Stimulated activated effector memory CD8-positive, alpha-beta T cell treated with anti-CD3 and anti-CD28 coated beads, Interleukin-12 subunit alpha, Interleukin-12 subunit beta, amount 100 ng/mL, for 72 hours (primary cell): ENCODE measurements at regions not wholly inside any gene's neighbourhood (a gene's known extent, or its start where the extent isn't known, plus 50 kb on each side); places are given as distances from the start of the nearest gene placed in this dataset.

ENCODE experiments used
- ATAC-seq: fragments of 150-1000 bp; cut with Tn5 transposase; 2 replicates; pipeline ENCODE4 v1.10.0; 2021
- DNase-seq, 2 donors: peaks; one replicate each; pipeline ENCODE4 v3.0.0; 2021 to 2022; ENCODE audit warnings: low spot score in 2 of 2
- H3K27ac Mint-ChIP-seq: one replicate; pipeline ENCODE4 v1.8.0; 2022; ENCODE audit warnings: mild to moderate bottlenecking, mixed read lengths
- H3K36me3 Mint-ChIP-seq: one replicate; pipeline ENCODE4 v1.8.0; 2022; ENCODE audit warnings: mild to moderate bottlenecking, mixed read lengths
- H3K4me1 Mint-ChIP-seq: one replicate; pipeline ENCODE4 v1.8.0; 2022; ENCODE audit warnings: mixed read lengths
- H3K4me3 Mint-ChIP-seq: one replicate; pipeline ENCODE4 v1.8.0; 2022; ENCODE audit warnings: mild to moderate bottlenecking, mixed read lengths
- H3K9me3 Mint-ChIP-seq: one replicate; pipeline ENCODE4 v1.8.0; 2022; ENCODE audit warnings: mixed read lengths

DNA sequence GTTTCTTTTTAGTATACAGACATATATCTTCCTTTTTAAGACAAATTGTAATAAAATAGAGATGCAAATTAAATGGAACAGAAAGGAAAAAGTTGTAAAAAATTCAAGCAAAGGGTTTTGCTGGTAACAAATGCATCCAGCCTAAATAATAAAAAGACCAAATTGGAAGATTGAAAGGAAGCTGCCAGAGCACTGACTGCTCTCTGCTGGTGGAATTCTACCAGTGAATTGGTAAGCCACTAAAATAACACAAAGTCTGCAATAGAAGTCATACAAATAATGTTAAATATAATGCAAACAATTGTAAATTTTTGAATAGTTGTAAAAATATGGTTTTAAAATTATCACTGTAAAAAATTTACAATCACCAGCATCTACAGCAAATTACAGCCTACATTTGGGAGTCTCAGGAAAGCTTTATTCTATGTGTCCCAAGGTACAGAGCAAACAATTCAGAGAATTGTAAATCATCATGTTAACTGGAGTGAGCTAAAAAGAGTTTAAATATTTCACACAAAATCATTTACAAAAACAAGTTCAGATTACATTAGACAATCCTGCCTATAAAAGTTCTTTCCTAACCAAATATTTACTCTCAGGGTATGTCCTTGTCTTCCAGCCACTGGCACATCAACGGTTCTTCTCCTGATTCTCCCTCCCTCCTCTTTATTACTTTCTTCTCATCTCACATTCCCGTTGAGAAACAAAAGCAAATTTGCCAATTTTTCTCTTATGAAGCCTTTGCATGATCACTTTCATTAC is 1322.5 kb downstream of the PCDH7 start:
- H3K4me1 Mint-ChIP-seq, result no peaks in the 10 kb centered on the region
- no peaks in the 10 kb centered on the region for H3K36me3 Mint-ChIP-seq
- H3K9me3 Mint-ChIP-seq, result peaks cover 12% of the 10 kb centered on the region
- H3K27ac Mint-ChIP-seq, result no peak overlapping the region
- no peak for ATAC-seq
- no peak overlapping the region for H3K4me3 Mint-ChIP-seq
- no peak for DNase-seq

DNA sequence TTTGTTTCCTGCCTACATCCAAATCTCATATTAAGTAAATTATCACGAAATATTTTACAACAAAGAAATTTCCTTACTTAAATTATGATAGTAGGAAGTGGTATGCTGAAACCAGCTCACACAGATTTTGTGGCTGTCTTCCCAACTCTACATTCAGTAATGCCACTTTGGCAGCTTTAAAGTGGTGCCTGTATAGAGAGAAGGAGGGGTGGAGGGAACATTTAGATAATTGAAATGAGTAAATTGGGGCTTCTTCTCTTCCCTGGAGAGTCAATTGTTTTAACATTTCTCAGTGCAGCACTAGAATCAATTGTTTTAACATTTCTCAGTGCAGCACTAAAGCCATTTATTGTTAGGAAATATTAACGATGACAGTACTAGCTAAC is 1323.1 kb downstream of the PCDH7 start:
- DNase-seq (no peak), ATAC-seq (no peak)
- Mint-ChIP-seq H3K36me3 (no peaks in the 10 kb centered on the region), H3K9me3 (peaks cover 17% of the 10 kb centered on the region), H3K4me1 (no peaks in the 10 kb centered on the region), H3K27ac (no peak overlapping the region), H3K4me3 (no peak overlapping the region)

DNA sequence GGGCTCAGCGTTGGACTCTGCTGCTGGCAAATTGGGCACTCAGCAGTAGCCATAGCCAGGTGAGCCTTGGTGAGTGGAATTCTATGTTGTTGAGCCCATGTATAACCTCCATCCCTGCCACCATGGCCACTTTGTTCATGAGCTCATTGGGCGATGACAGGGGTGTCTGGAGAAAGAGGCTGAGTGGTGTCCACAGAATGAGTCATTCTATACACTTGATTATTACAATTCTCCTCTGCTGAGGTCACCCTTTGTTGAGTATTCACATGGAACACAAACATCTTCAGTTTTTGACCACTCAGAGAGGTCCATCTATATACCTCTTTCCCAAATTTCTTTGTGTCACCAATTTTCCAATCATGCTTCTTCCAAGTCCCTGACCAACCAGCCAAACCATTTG is 1341.7 kb downstream of the PCDH7 start:
- H3K4me1 Mint-ChIP-seq, result no peaks in the 10 kb centered on the region
- DNase-seq (no peak), ATAC-seq (no peak)
- peaks cover 24% of the 10 kb centered on the region for H3K9me3 Mint-ChIP-seq
- H3K4me3 Mint-ChIP-seq, result no peak overlapping the region
- H3K36me3 Mint-ChIP-seq, result no peaks in the 10 kb centered on the region
- no peak overlapping the region for H3K27ac Mint-ChIP-seq

DNA sequence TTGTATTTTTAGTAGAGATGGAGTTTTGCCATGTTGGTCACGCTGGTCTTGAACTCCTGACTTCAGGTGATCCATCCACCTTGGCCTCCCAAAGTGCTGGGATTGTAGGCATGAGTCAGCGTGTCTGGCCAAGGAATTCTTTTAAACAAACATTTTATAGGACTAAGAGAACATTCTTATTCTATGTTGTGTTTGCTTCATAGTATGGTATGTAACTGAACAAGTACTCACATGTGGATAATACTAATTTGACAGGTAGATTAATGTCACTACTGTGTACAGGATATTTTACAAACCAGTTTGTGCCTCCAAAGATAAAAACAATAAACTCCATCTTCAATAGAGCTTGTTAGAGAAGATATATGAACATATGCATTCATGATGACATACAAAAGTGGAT is 1353.4 kb downstream of the PCDH7 start:
- ATAC-seq, result no peak
- H3K36me3 Mint-ChIP-seq, result no peaks in the 10 kb centered on the region
- H3K9me3 Mint-ChIP-seq, result peaks cover 8% of the 10 kb centered on the region
- no peak overlapping the region for H3K27ac Mint-ChIP-seq
- no peak for DNase-seq
- no peak overlapping the region for H3K4me3 Mint-ChIP-seq
- H3K4me1 Mint-ChIP-seq, result no peaks in the 10 kb centered on the region

DNA sequence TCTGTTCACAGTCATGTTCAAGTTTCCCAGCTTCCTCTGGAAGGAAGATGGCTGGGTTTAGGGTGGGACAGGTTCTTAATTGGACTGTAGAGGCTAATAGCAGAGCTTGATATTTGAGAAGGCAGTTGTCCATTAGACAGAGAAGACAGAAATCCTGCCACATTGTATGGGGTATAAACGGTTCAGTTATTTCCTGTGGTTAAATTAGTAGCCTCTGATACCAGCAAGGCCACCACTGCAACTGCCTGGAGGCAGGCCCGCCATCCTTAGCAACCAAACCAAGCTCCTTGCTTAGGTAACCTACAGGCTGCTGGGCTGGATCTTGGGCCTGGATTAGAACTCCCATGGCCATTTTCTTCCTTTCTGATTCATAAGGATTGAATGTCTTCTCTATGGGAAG is 1367.0 kb downstream of the PCDH7 start:
- Mint-ChIP-seq H3K4me3 (no peak overlapping the region), H3K9me3 (no peaks in the 10 kb centered on the region), H3K27ac (no peak overlapping the region), H3K4me1 (no peaks in the 10 kb centered on the region), H3K36me3 (no peaks in the 10 kb centered on the region)
- no peak for ATAC-seq
- DNase-seq, result no peak

DNA sequence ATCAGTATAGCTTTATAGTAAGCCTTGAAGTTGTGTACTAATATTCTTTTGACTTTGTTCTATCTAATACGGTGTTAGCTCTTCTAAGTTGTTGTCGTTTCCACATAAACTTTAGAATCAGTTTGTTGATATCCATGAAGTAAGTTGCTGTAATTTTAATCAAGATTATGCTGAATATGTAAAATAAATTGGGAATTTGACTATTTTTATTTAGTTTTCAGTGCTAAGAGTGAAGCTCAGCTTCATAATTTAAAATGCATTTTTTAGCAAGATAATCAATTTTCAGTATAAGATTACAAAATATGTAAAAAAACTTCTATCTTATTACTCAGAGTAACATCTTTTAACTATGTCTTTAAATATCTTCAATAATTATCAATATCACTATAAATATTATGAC is 1374.8 kb downstream of the PCDH7 start:
- no peaks in the 10 kb centered on the region for H3K4me1 Mint-ChIP-seq
- H3K27ac Mint-ChIP-seq, result no peak overlapping the region
- no peak overlapping the region for H3K4me3 Mint-ChIP-seq

DNA sequence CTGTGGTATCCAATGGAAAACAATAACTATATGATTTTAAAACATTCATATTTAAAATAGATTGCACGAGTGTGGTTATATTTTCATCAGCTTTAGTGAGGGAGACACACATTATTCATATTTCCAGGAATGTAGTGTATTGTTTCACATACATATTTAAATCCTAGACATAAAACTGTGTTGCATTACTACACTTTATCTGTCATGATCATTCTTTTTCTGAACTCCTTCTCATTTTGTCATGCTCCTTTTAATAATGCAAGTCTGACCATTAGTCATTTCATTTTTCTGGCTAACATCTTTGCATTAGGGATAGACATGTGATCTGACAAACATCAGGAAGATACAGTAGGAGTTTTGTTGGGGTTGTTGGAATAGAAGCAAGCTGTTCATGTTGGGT is 1382.7 kb downstream of the PCDH7 start:
- ATAC-seq, result no peak
- H3K36me3 Mint-ChIP-seq, result no peaks in the 10 kb centered on the region
- H3K27ac Mint-ChIP-seq, result no peak overlapping the region
- no peak overlapping the region for H3K4me3 Mint-ChIP-seq
- no peaks in the 10 kb centered on the region for H3K4me1 Mint-ChIP-seq
- DNase-seq, result no peak
- peaks cover 9% of the 10 kb centered on the region for H3K9me3 Mint-ChIP-seq

More for the DNA sequence above, 1374.8 kb downstream of the PCDH7 start:
- H3K36me3 Mint-ChIP-seq, result no peaks in the 10 kb centered on the region
- no peak for ATAC-seq
- no peak for DNase-seq
- H3K9me3 Mint-ChIP-seq, result peaks cover 6% of the 10 kb centered on the region

DNA sequence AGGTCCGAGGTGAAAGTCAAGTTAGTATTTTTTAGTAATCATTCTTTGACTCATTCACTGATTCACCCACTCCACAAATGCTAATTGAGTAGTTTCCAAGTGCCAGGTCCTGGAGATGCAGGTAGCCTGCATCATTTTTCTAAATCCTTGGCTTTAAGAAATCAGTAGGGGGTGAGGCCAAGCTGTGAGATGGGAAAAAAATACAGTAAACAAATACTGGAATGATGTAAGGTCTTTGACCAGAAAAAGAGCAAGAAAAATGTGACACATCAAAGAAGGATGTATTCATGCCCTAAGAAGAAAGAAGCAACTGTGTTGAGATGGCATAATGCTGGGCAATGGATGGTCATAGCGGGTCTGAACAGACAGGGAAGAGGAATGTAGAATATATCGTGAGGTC is 1386.6 kb downstream of the PCDH7 start:
- no peak for ATAC-seq
- no peak for DNase-seq
- Mint-ChIP-seq H3K4me1 (no peaks in the 10 kb centered on the region), H3K27ac (no peak overlapping the region), H3K4me3 (no peak overlapping the region), H3K36me3 (no peaks in the 10 kb centered on the region), H3K9me3 (peaks cover 12% of the 10 kb centered on the region)

DNA sequence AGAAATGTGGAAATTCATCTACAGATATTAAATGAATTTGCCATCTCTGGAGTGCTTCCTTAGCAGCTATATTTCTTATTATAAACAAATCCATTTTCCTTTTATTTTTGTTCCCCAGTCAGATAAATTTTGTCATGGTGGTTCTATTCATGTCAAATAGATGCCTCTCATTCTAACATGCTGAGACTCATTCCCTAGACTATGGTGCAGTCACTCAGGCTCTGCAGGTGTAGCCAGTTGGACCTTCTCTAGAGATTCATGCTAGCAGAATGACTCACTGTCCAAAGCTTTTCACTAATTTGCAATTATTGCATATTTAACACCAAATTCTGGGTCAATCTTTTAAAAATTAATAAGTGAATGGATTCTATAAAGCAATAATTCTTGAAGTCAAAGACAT is 1392.7 kb downstream of the PCDH7 start:
- no peaks in the 10 kb centered on the region for H3K4me1 Mint-ChIP-seq
- no peak for ATAC-seq
- H3K4me3 Mint-ChIP-seq, result no peak overlapping the region
- no peaks in the 10 kb centered on the region for H3K36me3 Mint-ChIP-seq
- peaks cover 6% of the 10 kb centered on the region for H3K9me3 Mint-ChIP-seq
- H3K27ac Mint-ChIP-seq, result no peak overlapping the region
- DNase-seq, result no peak

DNA sequence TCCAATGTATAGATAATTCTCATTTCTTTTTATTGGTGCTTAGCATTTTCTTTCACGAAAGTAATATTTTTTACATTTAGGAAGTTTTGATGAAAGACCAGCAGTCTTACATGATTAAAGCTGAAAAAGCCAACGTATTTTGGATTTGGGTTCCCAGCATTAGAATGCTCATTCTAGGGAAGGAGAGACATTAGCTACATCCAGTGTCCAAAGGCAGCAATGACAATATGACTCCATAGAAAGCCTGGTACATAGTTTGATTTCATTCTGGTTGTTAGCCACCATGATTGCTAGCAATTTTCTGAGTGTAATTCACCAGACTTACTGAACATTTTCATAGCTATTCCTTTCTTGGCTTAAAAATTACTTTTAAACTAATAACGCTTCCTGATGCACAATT is 1397.5 kb downstream of the PCDH7 start:
- Mint-ChIP-seq H3K4me3 (no peak overlapping the region), H3K27ac (no peak overlapping the region), H3K9me3 (peaks cover 8% of the 10 kb centered on the region), H3K4me1 (no peaks in the 10 kb centered on the region), H3K36me3 (no peaks in the 10 kb centered on the region)
- no peak for ATAC-seq
- no peak for DNase-seq

DNA sequence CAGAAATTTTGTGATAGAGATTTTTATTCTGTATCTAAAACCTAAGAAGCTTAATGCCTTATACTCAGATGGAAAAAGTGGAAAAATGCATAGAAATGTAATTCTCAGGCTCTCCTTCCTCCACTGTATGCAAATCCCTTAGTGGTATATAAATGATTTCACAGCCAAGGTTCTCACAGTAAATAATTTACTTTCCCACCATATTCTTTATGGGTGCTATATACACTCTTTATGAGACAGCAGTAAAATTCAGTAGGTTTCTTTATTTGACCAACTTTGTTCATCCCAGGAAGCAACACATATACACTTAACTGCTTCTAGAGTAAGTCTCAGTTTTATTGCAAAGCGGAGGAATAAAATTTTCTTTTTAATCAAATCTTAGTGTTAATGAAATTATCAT is 1399.7 kb downstream of the PCDH7 start:
- DNase-seq (no peak), ATAC-seq (no peak)
- Mint-ChIP-seq H3K36me3 (no peaks in the 10 kb centered on the region), H3K27ac (no peak overlapping the region), H3K4me3 (no peak overlapping the region), H3K9me3 (peaks cover 11% of the 10 kb centered on the region), H3K4me1 (no peaks in the 10 kb centered on the region)

DNA sequence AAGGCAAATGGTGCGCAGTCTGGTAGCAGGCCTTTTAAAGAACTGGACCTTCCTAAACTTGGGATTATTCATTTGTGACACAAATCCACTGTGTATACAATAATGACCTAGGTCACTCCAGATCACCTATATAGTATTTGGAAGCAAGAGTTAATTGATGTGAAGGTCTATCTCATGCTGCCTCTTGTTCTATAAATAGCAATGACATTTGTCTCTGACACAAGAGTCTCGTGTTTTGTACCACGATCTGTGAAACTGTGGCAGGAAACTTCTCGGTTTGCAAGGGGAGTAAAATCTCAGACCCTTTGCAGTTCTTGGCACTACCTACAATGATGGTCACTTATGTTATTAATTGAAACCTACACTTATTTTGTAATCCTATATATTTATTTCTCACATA is 1408.4 kb downstream of the PCDH7 start:
- DNase-seq (no peak), ATAC-seq (no peak)
- H3K4me1 Mint-ChIP-seq, result no peaks in the 10 kb centered on the region
- H3K4me3 Mint-ChIP-seq, result no peak overlapping the region
- H3K27ac Mint-ChIP-seq, result no peak overlapping the region
- H3K9me3 Mint-ChIP-seq, result peaks cover 19% of the 10 kb centered on the region
- no peaks in the 10 kb centered on the region for H3K36me3 Mint-ChIP-seq

DNA sequence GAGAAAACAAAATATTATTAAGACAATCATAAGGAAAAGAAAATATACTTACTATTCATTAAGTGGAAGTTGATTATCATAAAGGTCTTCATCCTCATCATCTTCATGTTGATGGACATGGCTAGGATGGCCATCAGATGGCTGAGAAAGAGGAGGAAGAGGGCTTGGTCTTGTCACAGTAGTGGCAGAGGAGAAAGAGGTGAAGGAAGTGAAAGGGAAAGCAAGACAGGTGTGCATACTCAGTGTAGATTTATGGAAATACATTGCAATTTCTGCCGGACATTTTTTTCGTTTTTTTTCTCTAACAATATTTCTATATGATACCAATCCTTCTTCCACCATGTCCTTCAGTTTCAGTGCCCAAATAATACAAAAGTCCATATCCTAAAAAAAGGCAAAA is 1409.8 kb downstream of the PCDH7 start:
- Mint-ChIP-seq H3K9me3 (peaks cover 19% of the 10 kb centered on the region), H3K36me3 (no peaks in the 10 kb centered on the region), H3K27ac (no peak overlapping the region), H3K4me3 (no peak overlapping the region), H3K4me1 (no peaks in the 10 kb centered on the region)
- DNase-seq (no peak), ATAC-seq (no peak)

DNA sequence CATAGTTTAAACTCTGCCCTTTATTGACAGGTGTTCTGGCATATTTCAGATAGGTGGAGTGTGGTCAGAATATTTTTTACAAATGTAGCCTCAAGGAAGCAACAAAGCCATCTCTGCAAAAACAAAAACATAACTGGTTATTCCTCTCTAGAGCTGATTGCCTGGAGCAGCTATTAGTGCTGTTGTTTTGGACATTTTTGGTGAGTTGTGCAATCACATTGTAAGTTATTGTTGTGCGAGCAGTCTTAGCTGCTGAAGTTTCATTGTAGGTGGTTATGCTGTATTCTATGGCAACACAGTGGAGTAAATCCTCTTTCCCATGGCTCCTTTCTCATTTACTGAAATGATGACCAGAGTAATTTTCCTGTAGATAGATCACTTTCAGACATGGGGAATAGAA is 1413.0 kb downstream of the PCDH7 start:
- Mint-ChIP-seq H3K4me1 (no peaks in the 10 kb centered on the region), H3K9me3 (peaks cover 16% of the 10 kb centered on the region), H3K4me3 (no peak overlapping the region), H3K36me3 (no peaks in the 10 kb centered on the region), H3K27ac (no peak overlapping the region)
- DNase-seq, result no peak
- ATAC-seq, result no peak

DNA sequence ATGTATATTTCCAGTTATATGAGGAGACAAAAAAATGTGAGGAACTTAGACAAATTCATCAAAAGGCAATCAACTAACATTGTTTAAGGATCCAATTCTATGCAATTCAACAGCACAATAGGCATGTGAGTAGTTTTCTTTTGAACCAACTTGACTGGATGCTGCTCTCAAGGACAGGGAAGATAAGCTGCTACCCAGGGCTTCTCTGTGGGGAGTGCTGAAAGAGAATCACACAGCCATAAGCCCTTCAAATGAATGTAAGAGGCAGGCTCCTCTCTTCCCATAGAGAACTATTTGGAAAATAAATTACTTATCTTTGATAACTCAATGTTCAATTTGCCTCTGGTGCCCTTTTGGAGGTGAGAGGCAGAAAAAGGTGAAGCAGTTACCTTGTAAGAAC is 1413.6 kb downstream of the PCDH7 start:
- Mint-ChIP-seq H3K9me3 (peaks cover 15% of the 10 kb centered on the region), H3K36me3 (no peaks in the 10 kb centered on the region), H3K4me1 (no peaks in the 10 kb centered on the region), H3K27ac (no peak overlapping the region), H3K4me3 (no peak overlapping the region)
- no peak for ATAC-seq
- DNase-seq, result no peak

DNA sequence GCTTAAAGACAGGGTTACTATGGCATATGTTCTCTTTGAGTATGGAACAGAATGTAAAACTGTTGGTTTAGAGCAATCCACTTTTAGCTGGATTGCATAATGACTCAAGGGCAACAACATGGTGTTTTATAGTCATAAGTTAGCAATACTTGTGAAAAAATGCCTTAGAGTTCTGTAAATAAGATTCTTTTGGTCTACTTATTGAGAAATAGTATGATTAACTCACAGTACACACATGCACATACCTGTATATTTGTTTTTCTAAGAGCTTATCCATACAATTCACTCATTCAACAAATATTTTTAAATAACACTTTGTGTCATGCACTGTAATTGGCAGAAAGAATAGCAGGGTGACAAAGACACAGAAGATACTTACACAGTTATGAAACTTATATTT is 1415.5 kb downstream of the PCDH7 start:
- no peaks in the 10 kb centered on the region for H3K4me1 Mint-ChIP-seq
- DNase-seq, result no peak
- H3K36me3 Mint-ChIP-seq, result no peaks in the 10 kb centered on the region
- ATAC-seq, result no peak
- H3K4me3 Mint-ChIP-seq, result no peak overlapping the region
- no peak overlapping the region for H3K27ac Mint-ChIP-seq
- peaks cover 10% of the 10 kb centered on the region for H3K9me3 Mint-ChIP-seq
